ENCODE measurements at regions not wholly inside any gene's neighbourhood (a gene's known extent, or its start where the extent isn't known, plus 50 kb on each side); places are given as distances from the start of the nearest gene placed in this dataset.
A peak's percentile ranks its signal among the peaks of the same experiment; 100 is the strongest.
"Not testable (repeated sequence)": the region's sequence is repeated elsewhere in the genome, so short reads cannot be mapped to it uniquely, and the experiment has no call there.

- no peak overlapping the region for H3K27ac ChIP-seq
- DNase-seq: no peak
Measured at GRCh38 chr12:127107744-127108143, 1159.2 kb upstream of the TMEM132C start.

GRCh38 chr12:127108360-127109215 lies 1158.4 kb upstream of the TMEM132C start:
- H3K4me3 ChIP-seq: no peak overlapping the region
- DNase-seq: peak; percentile 20 to 63
- H3K27ac ChIP-seq: no peak overlapping the region
- no peaks in the 10 kb centered on the region for H3K27me3 ChIP-seq
- no peaks in the 10 kb centered on the region for H3K36me3 ChIP-seq
- H3K4me1 ChIP-seq: no peaks in the 10 kb centered on the region
- H3K9me3 ChIP-seq (replicated peaks): no peaks in the 10 kb centered on the region

More at GRCh38 chr12:127107744-127108143, 1159.2 kb upstream of the TMEM132C start:
- Histone ChIP-seq H3K27me3 (no peaks in the 10 kb centered on the region), H3K4me3 (no peak overlapping the region), H3K36me3 (no peaks in the 10 kb centered on the region), H3K4me1 (no peaks in the 10 kb centered on the region), H3K9me3 (replicated peaks) (no peaks in the 10 kb centered on the region)

GRCh38 chr12:127113945-127114344 lies 1153.0 kb upstream of the TMEM132C start:
- Histone ChIP-seq H3K4me3 (no peak overlapping the region), H3K27me3 (no peaks in the 10 kb centered on the region), H3K9me3 (replicated peaks) (no peaks in the 10 kb centered on the region), H3K36me3 (no peaks in the 10 kb centered on the region), H3K27ac (no peak overlapping the region), H3K4me1 (no peaks in the 10 kb centered on the region)
- DNase-seq: no peak

GRCh38 chr12:127115468-127116035 lies 1151.4 kb upstream of the TMEM132C start:
- no peaks in the 10 kb centered on the region for H3K4me1 ChIP-seq
- H3K27ac ChIP-seq: no peak overlapping the region
- H3K36me3 ChIP-seq: no peaks in the 10 kb centered on the region

GRCh38 chr12:127118251-127118650 lies 1148.7 kb upstream of the TMEM132C start:
- no peak overlapping the region for H3K4me3 ChIP-seq
- H3K27me3 ChIP-seq: no peaks in the 10 kb centered on the region
- no peaks in the 10 kb centered on the region for H3K9me3 ChIP-seq (replicated peaks)
- no peak for DNase-seq
- H3K4me1 ChIP-seq: no peaks in the 10 kb centered on the region
- no peak overlapping the region for H3K27ac ChIP-seq
- H3K36me3 ChIP-seq: no peaks in the 10 kb centered on the region

More at GRCh38 chr12:127115468-127116035, 1151.4 kb upstream of the TMEM132C start:
- Histone ChIP-seq H3K4me3 (no peak overlapping the region), H3K27me3 (no peaks in the 10 kb centered on the region), H3K9me3 (replicated peaks) (no peaks in the 10 kb centered on the region)
- no peak for DNase-seq

- no peak for DNase-seq
- no peak overlapping the region for H3K27ac ChIP-seq
- H3K4me1 ChIP-seq: no peaks in the 10 kb centered on the region
- H3K36me3 ChIP-seq: no peaks in the 10 kb centered on the region
- H3K4me3 ChIP-seq: no peak overlapping the region
- H3K9me3 ChIP-seq (replicated peaks): no peaks in the 10 kb centered on the region
- no peaks in the 10 kb centered on the region for H3K27me3 ChIP-seq
Measured at GRCh38 chr12:127119600-127120140, 1147.3 kb upstream of the TMEM132C start.

GRCh38 chr12:127120851-127121250 lies 1146.1 kb upstream of the TMEM132C start:
- no peaks in the 10 kb centered on the region for H3K36me3 ChIP-seq
- DNase-seq: no peak
- no peaks in the 10 kb centered on the region for H3K27me3 ChIP-seq
- H3K4me1 ChIP-seq: no peaks in the 10 kb centered on the region
- no peak overlapping the region for H3K4me3 ChIP-seq
- no peaks in the 10 kb centered on the region for H3K9me3 ChIP-seq (replicated peaks)
- no peak overlapping the region for H3K27ac ChIP-seq

- Histone ChIP-seq H3K9me3 (replicated peaks) (no peaks in the 10 kb centered on the region), H3K4me1 (no peaks in the 10 kb centered on the region), H3K36me3 (no peaks in the 10 kb centered on the region), H3K27ac (no peak overlapping the region), H3K4me3 (no peak overlapping the region), H3K27me3 (no peaks in the 10 kb centered on the region)
- no peak for DNase-seq
Measured at GRCh38 chr12:127121494-127122084, 1145.4 kb upstream of the TMEM132C start.

GRCh38 chr12:127125607-127126259 lies 1141.2 kb upstream of the TMEM132C start:
- no peaks in the 10 kb centered on the region for H3K27me3 ChIP-seq
- H3K27ac ChIP-seq: no peak overlapping the region
- no peaks in the 10 kb centered on the region for H3K36me3 ChIP-seq
- H3K4me1 ChIP-seq: no peaks in the 10 kb centered on the region
- no peaks in the 10 kb centered on the region for H3K9me3 ChIP-seq (replicated peaks)
- H3K4me3 ChIP-seq: no peak overlapping the region
- no peak for DNase-seq

- Histone ChIP-seq H3K9me3 (replicated peaks) (no peaks in the 10 kb centered on the region), H3K4me3 (no peak overlapping the region), H3K27me3 (no peaks in the 10 kb centered on the region), H3K27ac (no peak overlapping the region), H3K36me3 (no peaks in the 10 kb centered on the region), H3K4me1 (no peaks in the 10 kb centered on the region)
- no peak for DNase-seq
Measured at GRCh38 chr12:127126260-127126628, 1140.7 kb upstream of the TMEM132C start.

GRCh38 chr12:127127897-127128296 lies 1139.1 kb upstream of the TMEM132C start:
- no peak for DNase-seq
- no peaks in the 10 kb centered on the region for H3K9me3 ChIP-seq (replicated peaks)
- no peak overlapping the region for H3K27ac ChIP-seq
- H3K27me3 ChIP-seq: no peaks in the 10 kb centered on the region
- H3K36me3 ChIP-seq: no peaks in the 10 kb centered on the region
- no peak overlapping the region for H3K4me3 ChIP-seq
- no peaks in the 10 kb centered on the region for H3K4me1 ChIP-seq

- no peak overlapping the region for H3K27ac ChIP-seq
- no peak overlapping the region for H3K4me3 ChIP-seq
- H3K4me1 ChIP-seq: no peaks in the 10 kb centered on the region
- DNase-seq: no peak
- H3K9me3 ChIP-seq (replicated peaks): no peaks in the 10 kb centered on the region
- no peaks in the 10 kb centered on the region for H3K36me3 ChIP-seq
- H3K27me3 ChIP-seq: no peaks in the 10 kb centered on the region
Measured at GRCh38 chr12:127130506-127131124, 1136.4 kb upstream of the TMEM132C start.

- no peaks in the 10 kb centered on the region for H3K4me1 ChIP-seq
- H3K36me3 ChIP-seq: no peaks in the 10 kb centered on the region
- no peak overlapping the region for H3K27ac ChIP-seq
- no peaks in the 10 kb centered on the region for H3K9me3 ChIP-seq (replicated peaks)
- H3K27me3 ChIP-seq: no peaks in the 10 kb centered on the region
- DNase-seq: no peak
- H3K4me3 ChIP-seq: no peak overlapping the region
Measured at GRCh38 chr12:127133675-127134335, 1133.2 kb upstream of the TMEM132C start.

- not testable (repeated sequence) for DNase-seq; H3K9me3 ChIP-seq (replicated peaks); H3K27ac ChIP-seq; H3K4me1 ChIP-seq; H3K36me3 ChIP-seq; H3K27me3 ChIP-seq; H3K4me3 ChIP-seq
Measured at GRCh38 chr12:127140864-127141484, 1126.0 kb upstream of the TMEM132C start.

Measured in SJCRH30 (cell line).